ENCODE measurements at regions not wholly inside any gene's neighbourhood (a gene's known extent, or its start where the extent isn't known, plus 50 kb on each side); places are given as distances from the start of the nearest gene placed in this dataset.

- no peak for DNase-seq (ENCODE audit: low spot score)
- H3K4me3 ChIP-seq, result no peak overlapping the region
- H3K27me3 ChIP-seq, result no peaks in the 10 kb centered on the region
- no peak overlapping the region for H3K27ac ChIP-seq
- H3K4me1 ChIP-seq, result no peaks in the 10 kb centered on the region
- TF ChIP-seq CTCF (IDR thresholded peaks at IDR 0.05), result no peak
- H3K36me3 ChIP-seq, result no peaks in the 10 kb centered on the region
- H3K9me3 ChIP-seq, result peaks cover 0 to 9% of the 10 kb centered on the region in 2 donors
These were observed 362.3 kb downstream of the FAM170A start for GRCh38 chr5:119991625-119992024.

GRCh38 chr5:119996128-119996527, 366.8 kb downstream of the FAM170A start:
- DNase-seq (ENCODE audit: low spot score), result no peak
- Histone ChIP-seq H3K4me1 (no peaks in the 10 kb centered on the region), H3K36me3 (no peaks in the 10 kb centered on the region), H3K4me3 (no peak overlapping the region), H3K27ac (no peak overlapping the region), H3K9me3 (no peaks in the 10 kb centered on the region), H3K27me3 (no peaks in the 10 kb centered on the region)
- TF ChIP-seq CTCF (IDR thresholded peaks at IDR 0.05), result no peak

- H3K27ac ChIP-seq, result no peak overlapping the region
- no peaks in the 10 kb centered on the region for H3K4me1 ChIP-seq
- no peak for TF ChIP-seq CTCF (IDR thresholded peaks at IDR 0.05)
- no peaks in the 10 kb centered on the region for H3K27me3 ChIP-seq
- no peaks in the 10 kb centered on the region for H3K9me3 ChIP-seq
- H3K36me3 ChIP-seq, result no peaks in the 10 kb centered on the region
- DNase-seq (ENCODE audit: low spot score), result no peak
- H3K4me3 ChIP-seq, result no peak overlapping the region
These were observed 378.2 kb downstream of the FAM170A start for GRCh38 chr5:120007598-120007997.

GRCh38 chr5:120012431-120012830, 383.1 kb downstream of the FAM170A start:
- H3K4me3 ChIP-seq, result no peak overlapping the region
- TF ChIP-seq CTCF (IDR thresholded peaks at IDR 0.05), result no peak
- no peaks in the 10 kb centered on the region for H3K9me3 ChIP-seq
- no peaks in the 10 kb centered on the region for H3K36me3 ChIP-seq
- DNase-seq (ENCODE audit: low spot score), result no peak
- H3K4me1 ChIP-seq, result no peaks in the 10 kb centered on the region
- no peak overlapping the region for H3K27ac ChIP-seq
- H3K27me3 ChIP-seq, result no peaks in the 10 kb centered on the region

GRCh38 chr5:120014535-120014934, 385.2 kb downstream of the FAM170A start:
- no peak for TF ChIP-seq CTCF (IDR thresholded peaks at IDR 0.05)
- Histone ChIP-seq H3K4me1 (no peaks in the 10 kb centered on the region), H3K27me3 (no peaks in the 10 kb centered on the region), H3K27ac (no peak overlapping the region), H3K9me3 (no peaks in the 10 kb centered on the region), H3K36me3 (no peaks in the 10 kb centered on the region), H3K4me3 (no peak overlapping the region)
- DNase-seq (ENCODE audit: low spot score), result no peak

- Histone ChIP-seq H3K27me3 (no peaks in the 10 kb centered on the region), H3K36me3 (no peaks in the 10 kb centered on the region), H3K27ac (no peak overlapping the region), H3K4me1 (no peaks in the 10 kb centered on the region), H3K4me3 (no peak overlapping the region), H3K9me3 (no peaks in the 10 kb centered on the region)
- no peak for TF ChIP-seq CTCF (IDR thresholded peaks at IDR 0.05)
- no peak for DNase-seq (ENCODE audit: low spot score)
These were observed 387.5 kb downstream of the FAM170A start for GRCh38 chr5:120016717-120017382.

Measured in right atrium auricular region (tissue), 2 donors.